ENCODE measurements at regions not wholly inside any gene's neighbourhood (a gene's known extent, or its start where the extent isn't known, plus 50 kb on each side); places are given as distances from the start of the nearest gene placed in this dataset.

DNA sequence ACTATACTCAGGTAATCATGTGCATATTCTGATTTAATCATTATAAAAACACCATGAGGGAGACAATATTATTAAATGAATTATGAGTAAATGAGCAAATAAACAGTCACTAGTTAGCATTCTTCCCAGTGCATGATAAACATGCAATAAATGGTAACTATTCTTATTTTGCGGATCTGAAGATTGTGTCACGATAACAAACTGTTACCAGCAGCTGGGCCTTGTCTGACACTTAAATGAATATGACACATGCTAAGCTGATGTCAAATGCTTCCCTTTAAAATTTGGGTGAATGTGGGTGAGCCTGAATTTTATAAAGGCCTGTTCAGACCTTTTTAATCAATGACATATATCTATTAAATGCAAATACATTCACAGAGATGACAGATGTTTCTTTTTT lies 68.2 kb upstream of the KIT start:
- TF ChIP-seq POLR2AphosphoS5 (IDR thresholded peaks at IDR 0.05; ENCODE audit: low read depth, low read length) (no peak), FOXP2 (optimal IDR thresholded peaks at IDR 0.05; ENCODE audit: borderline replicate concordance, extremely low read depth, extremely low read length, insufficient read depth) (no peak), TAF1 (IDR thresholded peaks at IDR 0.05; ENCODE audit: borderline replicate concordance, insufficient read depth, low read length) (no peak), SIN3A (IDR thresholded peaks at IDR 0.05; ENCODE audit: borderline replicate concordance, insufficient read depth, low read length) (no peak)
- TF ChIP-seq, protein P1, sequence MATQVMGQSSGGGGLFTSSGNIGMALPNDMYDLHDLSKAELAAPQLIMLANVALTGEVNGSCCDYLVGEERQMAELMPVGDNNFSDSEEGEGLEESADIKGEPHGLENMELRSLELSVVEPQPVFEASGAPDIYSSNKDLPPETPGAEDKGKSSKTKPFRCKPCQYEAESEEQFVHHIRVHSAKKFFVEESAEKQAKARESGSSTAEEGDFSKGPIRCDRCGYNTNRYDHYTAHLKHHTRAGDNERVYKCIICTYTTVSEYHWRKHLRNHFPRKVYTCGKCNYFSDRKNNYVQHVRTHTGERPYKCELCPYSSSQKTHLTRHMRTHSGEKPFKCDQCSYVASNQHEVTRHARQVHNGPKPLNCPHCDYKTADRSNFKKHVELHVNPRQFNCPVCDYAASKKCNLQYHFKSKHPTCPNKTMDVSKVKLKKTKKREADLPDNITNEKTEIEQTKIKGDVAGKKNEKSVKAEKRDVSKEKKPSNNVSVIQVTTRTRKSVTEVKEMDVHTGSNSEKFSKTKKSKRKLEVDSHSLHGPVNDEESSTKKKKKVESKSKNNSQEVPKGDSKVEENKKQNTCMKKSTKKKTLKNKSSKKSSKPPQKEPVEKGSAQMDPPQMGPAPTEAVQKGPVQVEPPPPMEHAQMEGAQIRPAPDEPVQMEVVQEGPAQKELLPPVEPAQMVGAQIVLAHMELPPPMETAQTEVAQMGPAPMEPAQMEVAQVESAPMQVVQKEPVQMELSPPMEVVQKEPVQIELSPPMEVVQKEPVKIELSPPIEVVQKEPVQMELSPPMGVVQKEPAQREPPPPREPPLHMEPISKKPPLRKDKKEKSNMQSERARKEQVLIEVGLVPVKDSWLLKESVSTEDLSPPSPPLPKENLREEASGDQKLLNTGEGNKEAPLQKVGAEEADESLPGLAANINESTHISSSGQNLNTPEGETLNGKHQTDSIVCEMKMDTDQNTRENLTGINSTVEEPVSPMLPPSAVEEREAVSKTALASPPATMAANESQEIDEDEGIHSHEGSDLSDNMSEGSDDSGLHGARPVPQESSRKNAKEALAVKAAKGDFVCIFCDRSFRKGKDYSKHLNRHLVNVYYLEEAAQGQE (IDR thresholded peaks at IDR 0.05; ENCODE audit: insufficient read depth in 1 of 2, low read depth in 2 of 2, low read length in 2 of 2), result no peak

DNA sequence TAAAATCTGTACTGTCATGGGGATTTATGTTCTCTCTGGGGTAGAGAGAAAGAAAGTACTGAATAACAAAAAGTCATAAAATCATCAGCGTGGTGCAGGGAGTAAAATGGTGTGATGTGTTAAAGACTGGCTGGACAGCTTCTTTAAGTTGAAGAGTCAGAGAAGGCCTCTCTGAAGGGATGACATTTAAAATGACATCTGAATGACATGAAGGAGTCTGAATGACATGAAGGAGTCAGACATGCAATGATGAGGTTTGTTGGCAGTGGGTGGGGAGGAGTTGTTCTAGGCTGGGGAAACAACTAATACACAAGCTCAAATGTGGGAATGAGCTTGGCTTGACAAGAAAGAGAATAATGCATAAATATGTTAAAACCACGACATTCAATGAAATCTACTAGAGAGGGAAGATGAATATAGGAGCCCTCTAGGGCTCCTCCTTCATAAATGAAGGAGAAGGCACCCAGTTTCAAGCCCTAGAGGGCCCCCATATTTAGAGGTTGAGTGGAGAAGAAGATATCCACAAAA lies 63.9 kb upstream of the KIT start:
- TF ChIP-seq, protein P1 (IDR thresholded peaks at IDR 0.05; ENCODE audit: insufficient read depth in 1 of 2, low read depth in 2 of 2, low read length in 2 of 2), result no peak
- TF ChIP-seq POLR2AphosphoS5 (IDR thresholded peaks at IDR 0.05; ENCODE audit: low read depth, low read length), result no peak
- TF ChIP-seq TAF1 (IDR thresholded peaks at IDR 0.05; ENCODE audit: borderline replicate concordance, insufficient read depth, low read length), result no peak
- no peak for TF ChIP-seq FOXP2 (optimal IDR thresholded peaks at IDR 0.05; ENCODE audit: borderline replicate concordance, extremely low read depth, extremely low read length, insufficient read depth)
- TF ChIP-seq SIN3A (IDR thresholded peaks at IDR 0.05; ENCODE audit: borderline replicate concordance, insufficient read depth, low read length), result no peak

DNA sequence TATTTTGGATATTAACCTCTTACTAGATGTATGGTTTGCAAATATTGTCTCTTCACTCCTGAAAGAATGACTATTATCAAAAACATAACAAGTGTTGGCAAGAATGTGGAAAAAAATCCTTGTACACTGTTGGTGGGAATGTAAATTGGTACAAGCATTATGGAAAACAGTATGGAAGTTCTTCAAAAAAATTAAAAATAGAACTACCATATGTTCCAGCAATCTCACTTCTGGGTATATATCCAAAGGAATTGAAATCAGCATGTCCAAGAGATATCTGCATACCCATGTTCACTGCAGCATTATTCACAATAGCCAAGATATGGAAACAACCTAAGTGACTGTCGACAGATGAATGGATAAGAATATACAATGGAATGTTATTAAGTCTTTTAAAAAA lies 61.6 kb upstream of the KIT start:
- TF ChIP-seq POLR2AphosphoS5 (IDR thresholded peaks at IDR 0.05; ENCODE audit: low read depth, low read length), result no peak
- no peak for TF ChIP-seq TAF1 (IDR thresholded peaks at IDR 0.05; ENCODE audit: borderline replicate concordance, insufficient read depth, low read length)
- no peak for TF ChIP-seq SIN3A (IDR thresholded peaks at IDR 0.05; ENCODE audit: borderline replicate concordance, insufficient read depth, low read length)
- TF ChIP-seq, protein P1 (IDR thresholded peaks at IDR 0.05; ENCODE audit: insufficient read depth in 1 of 2, low read depth in 2 of 2, low read length in 2 of 2), result no peak

DNA sequence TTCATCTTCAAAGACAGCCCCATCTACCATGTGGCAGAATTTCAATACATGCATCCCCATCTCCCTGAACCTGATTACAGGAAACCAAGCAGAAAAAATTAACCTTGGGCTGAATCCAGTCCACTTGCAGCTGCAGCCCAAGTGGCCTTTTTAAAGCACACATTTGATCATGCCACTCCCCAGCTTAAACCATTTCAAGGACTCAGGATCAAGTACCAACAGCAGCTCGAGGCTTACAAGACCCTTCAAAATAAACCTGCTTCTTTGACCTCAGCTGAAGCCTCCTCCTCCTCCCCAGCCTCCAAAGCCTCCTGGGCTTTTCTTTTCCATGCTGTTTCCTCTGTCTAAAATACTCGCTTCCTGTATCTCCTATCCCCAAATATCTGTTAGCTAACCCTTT lies 50.7 kb upstream of the KIT start:
- no peak for TF ChIP-seq POLR2AphosphoS5 (IDR thresholded peaks at IDR 0.05; ENCODE audit: low read depth, low read length)
- no peak for TF ChIP-seq SIN3A (IDR thresholded peaks at IDR 0.05; ENCODE audit: borderline replicate concordance, insufficient read depth, low read length)
- no peak for TF ChIP-seq FOXP2 (optimal IDR thresholded peaks at IDR 0.05; ENCODE audit: borderline replicate concordance, extremely low read depth, extremely low read length, insufficient read depth)
- TF ChIP-seq TAF1 (IDR thresholded peaks at IDR 0.05; ENCODE audit: borderline replicate concordance, insufficient read depth, low read length), result no peak
- TF ChIP-seq, protein P1 (IDR thresholded peaks at IDR 0.05; ENCODE audit: insufficient read depth in 1 of 2, low read depth in 2 of 2, low read length in 2 of 2), result no peak

DNA sequence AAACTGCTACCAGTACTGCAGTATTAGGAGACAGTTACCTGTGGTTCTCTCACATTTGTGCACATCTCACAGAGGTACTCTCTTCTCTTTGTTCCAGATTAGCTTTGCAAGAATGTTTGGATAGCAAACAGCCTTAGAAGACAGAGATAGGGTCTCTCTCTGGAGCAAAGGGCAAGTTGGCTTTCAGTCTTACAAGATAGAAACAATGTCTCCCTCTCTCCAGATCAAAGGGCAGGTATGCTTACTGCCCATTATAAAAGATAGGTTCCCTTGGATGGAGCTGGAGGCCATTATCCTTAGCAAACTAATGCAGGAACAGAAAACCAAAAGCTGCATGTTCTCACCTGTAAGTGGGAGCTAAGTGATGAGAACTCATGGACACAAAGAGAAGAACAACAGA lies 50.2 kb upstream of the KIT start:
- no peak for TF ChIP-seq FOXP2 (optimal IDR thresholded peaks at IDR 0.05; ENCODE audit: borderline replicate concordance, extremely low read depth, extremely low read length, insufficient read depth)
- TF ChIP-seq TAF1 (IDR thresholded peaks at IDR 0.05; ENCODE audit: borderline replicate concordance, insufficient read depth, low read length), result no peak
- TF ChIP-seq, protein P1 (IDR thresholded peaks at IDR 0.05; ENCODE audit: insufficient read depth in 1 of 2, low read depth in 2 of 2, low read length in 2 of 2), result no peak
- no peak for TF ChIP-seq SIN3A (IDR thresholded peaks at IDR 0.05; ENCODE audit: borderline replicate concordance, insufficient read depth, low read length)
- TF ChIP-seq POLR2AphosphoS5 (IDR thresholded peaks at IDR 0.05; ENCODE audit: low read depth, low read length), result no peak
